GM21737 (cell line): ENCODE measurements at regions not wholly inside any gene's neighbourhood (a gene's known extent, or its start where the extent isn't known, plus 50 kb on each side); places are given as distances from the start of the nearest gene placed in this dataset.
"Not testable (repeated sequence)": the region's sequence is repeated elsewhere in the genome, so short reads cannot be mapped to it uniquely, and the experiment has no call there.

Source experiments
- ATAC-seq: cut with Tn5 transposase; IDR thresholded peaks from one replicate; pipeline ENCODE4 v1.9.1; 2021; ENCODE audit warnings: mild to moderate bottlenecking, moderate library complexity; ENCODE audit not compliant: unreplicated experiment

DNA sequence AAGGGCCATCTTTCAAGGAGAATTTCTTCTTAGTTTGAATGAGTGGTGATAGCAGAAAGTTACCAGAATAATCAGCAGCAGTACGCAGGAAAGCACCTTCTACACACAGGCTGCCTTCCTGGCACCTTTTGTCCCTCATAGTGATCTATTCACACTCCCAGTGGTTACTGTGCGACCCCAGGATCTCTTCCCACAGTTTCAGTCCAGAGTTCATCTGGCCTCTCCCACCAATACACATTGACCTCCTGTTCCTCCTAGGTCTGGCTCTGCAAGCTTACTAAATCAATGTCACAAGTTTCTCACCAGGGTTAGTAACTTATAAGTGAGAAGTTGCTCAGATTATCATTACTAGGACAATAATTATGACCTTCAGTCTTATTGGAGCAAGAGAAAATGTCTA lies 99.1 kb upstream of the PIK3R1 start:
- no peak for ATAC-seq

- no peak for ATAC-seq
These were observed 100.0 kb upstream of the PIK3R1 start for GRCh38 chr5:68115584-68115983.

DNA sequence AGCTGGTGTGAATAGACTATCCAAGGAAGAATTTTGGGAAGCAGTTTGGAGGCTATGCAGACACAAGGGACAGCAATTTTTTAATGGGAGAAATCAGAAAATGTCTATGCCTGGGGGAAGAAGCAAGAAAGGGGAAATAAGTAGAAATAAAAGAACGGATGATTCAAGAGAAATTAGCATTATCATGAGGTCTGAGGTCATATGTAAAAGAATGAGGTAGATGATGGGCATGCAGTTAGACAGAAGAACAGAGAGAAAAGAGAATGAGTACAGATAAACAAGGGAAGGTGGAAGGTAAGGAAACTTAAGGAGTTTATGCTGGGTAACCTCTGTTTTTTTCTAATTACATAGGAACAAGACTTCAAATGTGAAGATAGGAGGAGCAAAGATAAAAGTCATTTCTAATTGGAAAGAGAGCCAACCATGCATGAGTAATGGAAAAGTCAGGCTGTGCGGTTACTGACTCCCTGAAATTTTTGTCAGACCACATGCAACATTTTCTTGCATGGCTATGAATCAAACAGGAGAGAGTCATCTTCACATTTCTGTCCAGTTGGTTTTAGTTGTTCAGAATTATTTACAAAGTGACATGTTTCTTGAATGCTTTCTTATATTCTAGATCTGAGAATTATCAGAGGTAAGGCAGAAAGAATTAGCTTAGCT lies 101.0 kb upstream of the PIK3R1 start:
- ATAC-seq = no peak

DNA sequence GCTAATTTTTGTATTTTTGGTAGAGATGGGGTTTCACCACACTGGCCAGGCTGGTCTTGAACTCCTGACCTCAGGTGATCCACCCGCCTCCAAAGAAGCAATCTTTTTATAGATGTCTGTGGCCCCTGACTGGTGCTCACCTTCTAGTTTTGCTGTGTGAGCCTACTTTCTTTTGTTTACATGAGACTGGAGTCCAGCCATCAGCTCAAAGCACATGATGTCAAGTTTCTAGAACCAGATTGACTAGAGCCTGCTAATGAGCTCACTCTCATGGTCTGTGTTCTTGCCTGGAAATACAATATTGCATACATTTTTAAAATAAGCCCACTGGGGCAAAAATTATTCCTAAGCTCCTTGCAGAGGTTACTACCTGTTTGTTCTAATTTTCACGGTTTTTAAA lies 102.9 kb upstream of the PIK3R1 start:
- no peak for ATAC-seq

- ATAC-seq = no peak
These were observed 104.7 kb upstream of the PIK3R1 start for GRCh38 chr5:68110894-68111293.

DNA sequence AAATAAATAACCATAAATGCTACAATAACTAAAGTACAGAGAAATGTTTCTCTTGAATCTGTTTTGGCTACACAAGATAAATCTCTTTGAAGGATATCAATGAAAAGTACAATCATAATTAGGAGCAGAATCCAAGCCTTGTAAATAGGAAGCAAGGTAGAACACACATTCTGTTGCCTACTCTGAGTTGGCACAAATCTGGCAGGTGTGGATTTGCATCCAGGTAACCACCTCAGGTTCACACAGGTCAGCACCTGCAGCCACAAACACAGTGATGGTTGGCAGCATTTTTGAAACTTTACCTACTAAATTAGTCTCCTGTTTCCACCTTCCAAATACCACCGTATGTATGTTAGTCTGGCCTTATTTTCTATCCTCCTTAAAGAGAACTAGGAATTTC lies 105.3 kb upstream of the PIK3R1 start:
- no peak for ATAC-seq

DNA sequence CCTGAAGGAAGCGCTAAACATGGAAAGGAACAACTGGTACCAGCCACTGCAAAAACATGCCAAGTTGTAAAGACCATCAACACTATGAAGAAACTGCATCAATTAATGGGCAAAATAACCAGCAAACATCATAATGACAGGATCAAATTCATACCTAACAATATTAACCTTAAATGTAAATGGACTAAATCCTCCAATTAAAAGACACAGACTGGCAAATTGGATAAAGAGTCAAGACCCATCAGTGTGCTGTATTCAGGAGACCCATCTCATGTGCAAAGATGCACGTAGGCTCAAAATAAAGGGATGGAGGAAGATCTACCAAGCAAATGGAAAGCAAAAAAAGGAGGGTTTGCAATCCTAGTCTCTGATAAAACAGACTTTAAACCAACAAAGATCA lies 111.3 kb upstream of the PIK3R1 start:
- ATAC-seq = not testable (repeated sequence)

DNA sequence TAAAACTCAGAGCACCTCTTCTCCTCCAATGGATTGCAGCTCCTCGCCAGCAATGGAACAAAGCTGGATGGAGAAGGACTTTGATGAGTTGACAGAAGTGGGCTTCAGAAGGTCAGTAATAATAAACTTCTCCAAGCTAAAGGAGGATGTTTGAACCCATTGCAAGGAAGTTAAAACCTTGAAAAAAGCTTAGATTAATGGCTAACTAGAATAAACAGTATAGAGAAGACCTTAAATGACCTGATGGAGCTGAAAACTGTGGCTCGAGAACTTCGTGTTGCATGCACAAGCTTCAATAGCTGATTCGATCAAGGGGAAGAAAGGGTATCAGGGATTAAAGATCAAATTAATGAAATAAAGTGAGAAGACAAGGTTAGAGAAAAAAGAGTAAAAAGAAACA lies 112.3 kb upstream of the PIK3R1 start:
- not testable (repeated sequence) for ATAC-seq

DNA sequence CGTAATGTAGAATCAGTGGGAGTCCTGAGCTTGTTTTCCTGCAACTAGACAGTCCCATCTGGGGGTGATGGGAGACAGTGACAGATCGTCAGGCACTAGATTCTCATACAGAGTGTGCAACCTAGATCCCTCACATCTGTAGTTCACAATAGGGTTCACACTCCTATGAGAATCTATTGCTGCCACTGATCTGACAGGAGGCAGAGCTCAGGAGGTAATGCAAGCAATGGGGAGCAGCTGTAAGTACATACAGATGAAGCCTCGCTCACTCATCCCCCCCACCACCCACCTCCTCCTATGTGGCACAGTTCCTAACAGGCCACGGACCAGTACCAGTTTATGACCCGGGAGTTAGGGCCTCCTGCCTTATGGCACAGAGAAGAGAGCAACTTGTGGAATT lies 116.2 kb upstream of the PIK3R1 start:
- no peak for ATAC-seq

- ATAC-seq = no peak
These were observed 121.9 kb upstream of the PIK3R1 start for GRCh38 chr5:68093455-68094159.

GRCh38 chr5:68088302-68088701 lies 127.3 kb upstream of the PIK3R1 start:
- no peak for ATAC-seq

- no peak for ATAC-seq
These were observed 127.7 kb upstream of the PIK3R1 start for GRCh38 chr5:68087866-68088265.

DNA sequence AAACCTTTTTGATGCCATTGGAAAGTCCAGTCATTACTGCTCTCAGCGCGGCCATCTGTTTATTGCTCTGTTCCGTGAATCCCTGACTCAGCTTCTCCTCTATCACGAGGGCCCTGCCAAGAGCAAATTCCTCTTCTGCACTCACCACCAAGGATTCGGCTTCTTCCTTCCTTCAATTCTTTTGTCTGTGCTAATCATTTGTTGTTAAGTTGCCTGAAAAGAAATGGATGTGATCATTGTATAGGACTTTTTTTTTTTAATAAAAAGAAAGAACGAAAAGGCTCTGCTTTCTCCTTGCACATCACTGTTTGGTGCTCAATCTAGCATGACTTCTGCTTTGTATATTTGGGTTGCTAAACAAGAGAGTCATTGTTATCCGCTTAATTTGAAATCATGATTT lies 128.7 kb upstream of the PIK3R1 start:
- no peak for ATAC-seq

DNA sequence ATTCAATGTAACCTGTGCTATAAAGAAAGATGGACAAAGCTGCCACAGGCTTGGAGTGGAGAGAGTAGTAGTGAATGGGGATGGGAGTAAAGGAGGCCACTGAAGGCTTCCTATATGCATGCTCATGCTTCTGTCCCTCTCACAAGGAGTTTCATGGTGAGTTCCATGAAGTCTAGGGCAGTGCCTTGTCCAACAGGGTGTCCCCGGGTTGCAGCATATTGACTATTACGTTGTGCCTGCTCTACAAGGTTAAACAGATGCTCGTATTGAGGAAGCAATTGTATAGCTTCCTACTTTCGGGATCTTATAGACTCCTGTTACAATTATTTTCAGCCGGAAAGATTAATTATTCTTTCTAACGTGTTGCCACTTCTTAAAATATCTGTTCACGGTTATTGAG lies 129.1 kb upstream of the PIK3R1 start:
- ATAC-seq = no peak

DNA sequence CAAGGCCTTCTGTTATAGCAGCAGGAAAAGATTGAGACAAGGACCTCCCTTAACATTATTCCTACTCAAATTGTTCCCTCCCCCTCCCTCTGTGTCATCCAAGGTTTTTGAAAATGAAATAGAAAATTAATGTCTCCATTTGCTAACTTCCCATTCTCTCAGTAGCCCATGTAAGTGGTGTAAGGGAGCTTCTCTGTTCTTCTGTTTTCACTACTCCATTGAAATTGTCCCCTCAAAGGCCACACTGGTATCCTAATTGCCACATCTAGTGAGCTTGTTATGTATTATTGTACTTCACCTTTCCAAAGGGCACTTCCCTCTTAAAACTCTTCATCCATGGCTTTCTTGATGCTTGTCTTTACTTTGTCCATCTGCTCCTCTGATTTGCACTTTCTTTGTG lies 131.2 kb upstream of the PIK3R1 start:
- ATAC-seq = no peak

DNA sequence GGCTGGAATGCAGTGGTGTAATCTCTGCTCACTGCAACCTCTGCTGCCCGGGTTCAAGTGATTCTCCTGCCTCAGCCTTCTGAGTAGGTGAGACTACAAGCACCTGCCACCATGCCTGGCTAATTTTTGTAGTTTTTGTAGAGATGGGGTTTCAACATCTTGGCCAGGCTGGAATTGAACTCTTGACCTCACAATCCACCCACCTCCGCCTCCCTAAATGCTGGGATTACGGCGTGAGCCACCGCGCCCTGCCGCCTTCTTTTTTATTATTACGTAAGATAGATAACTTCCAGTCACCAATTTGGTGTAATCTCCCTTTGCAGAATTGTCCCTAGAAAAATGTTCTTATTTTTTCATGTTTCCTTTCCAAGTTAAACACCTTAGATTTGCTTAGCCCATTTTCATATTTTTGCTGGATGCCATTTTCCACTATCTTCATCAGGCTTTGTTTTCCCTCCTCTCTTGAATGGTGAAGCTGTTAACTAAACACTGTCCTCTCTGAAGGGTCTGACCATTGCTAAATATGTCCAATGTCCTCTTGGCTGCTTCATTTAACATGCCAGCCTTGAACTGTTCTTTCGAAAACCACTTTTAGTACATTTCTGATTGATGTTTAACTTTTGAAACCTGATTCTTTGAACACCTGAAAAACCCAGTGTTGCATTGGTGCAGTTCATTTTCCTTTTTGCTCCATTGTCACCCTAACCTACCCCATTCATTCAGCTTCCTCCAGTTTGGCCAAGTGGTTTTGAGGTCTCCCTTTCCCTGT lies 135.1 kb upstream of the PIK3R1 start:
- ATAC-seq = no peak

- ATAC-seq = no peak
These were observed 138.1 kb upstream of the PIK3R1 start for GRCh38 chr5:68077349-68077894.

- no peak for ATAC-seq
These were observed 140.9 kb upstream of the PIK3R1 start for GRCh38 chr5:68074633-68075032.

- ATAC-seq = no peak
These were observed 141.4 kb upstream of the PIK3R1 start for GRCh38 chr5:68074048-68074632.

- no peak for ATAC-seq
These were observed 143.8 kb upstream of the PIK3R1 start for GRCh38 chr5:68071736-68072135.

DNA sequence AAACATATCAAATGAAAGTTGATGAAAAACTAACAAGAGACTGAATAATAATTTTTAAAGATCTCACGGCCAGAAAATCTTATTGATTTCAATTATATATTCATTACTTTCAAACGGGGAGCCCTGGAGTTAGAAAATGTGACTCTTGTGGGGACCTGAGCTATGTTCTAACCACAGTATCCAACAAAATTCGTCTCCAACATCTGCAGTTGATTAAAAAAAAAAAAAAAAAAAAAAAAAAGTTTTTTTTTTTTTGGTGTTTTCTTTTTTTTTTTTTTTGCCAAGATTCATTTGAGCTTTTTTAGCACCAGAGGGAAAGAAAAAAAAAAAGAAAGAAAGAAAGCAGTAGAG lies 144.3 kb upstream of the PIK3R1 start:
- ATAC-seq = no peak
